Esophagus squamous epithelium (tissue), 4 donors: ENCODE measurements at regions not wholly inside any gene's neighbourhood (a gene's known extent, or its start where the extent isn't known, plus 50 kb on each side); places are given as distances from the start of the nearest gene placed in this dataset.

ENCODE experiments used
- CTCF ChIP-seq, 6 experiments: fragments of 450-650 bp in 4 of 6; fragments of 200-600 bp in 2 of 6; sonication (generic) in 2 of 6; IDR thresholded peaks; one replicate each; pipeline ENCODE4 v1.5.1; 2016 to 2019; ENCODE audit warnings: antibody characterized with exemption in 6 of 6, mild to moderate bottlenecking in 4 of 6, moderate library complexity in 4 of 6
- POLR2A ChIP-seq, 4 donors: fragments of 450-650 bp; IDR thresholded peaks; one replicate each; pipeline ENCODE4 v1.6.1; 2017; ENCODE audit warnings: antibody characterized with exemption in 4 of 4, mild to moderate bottlenecking in 4 of 4, moderate library complexity in 3 of 4

GRCh38 chr6:85354761-85355618 lies 94.9 kb upstream of the NT5E start:
- TF ChIP-seq POLR2A (IDR thresholded peaks at IDR 0.05) (no peak), CTCF (IDR thresholded peaks at IDR 0.05) (peak; percentile 88 to 97 (median 96))
